ENCODE measurements at regions not wholly inside any gene's neighbourhood (a gene's known extent, or its start where the extent isn't known, plus 50 kb on each side); places are given as distances from the start of the nearest gene placed in this dataset.

DNA sequence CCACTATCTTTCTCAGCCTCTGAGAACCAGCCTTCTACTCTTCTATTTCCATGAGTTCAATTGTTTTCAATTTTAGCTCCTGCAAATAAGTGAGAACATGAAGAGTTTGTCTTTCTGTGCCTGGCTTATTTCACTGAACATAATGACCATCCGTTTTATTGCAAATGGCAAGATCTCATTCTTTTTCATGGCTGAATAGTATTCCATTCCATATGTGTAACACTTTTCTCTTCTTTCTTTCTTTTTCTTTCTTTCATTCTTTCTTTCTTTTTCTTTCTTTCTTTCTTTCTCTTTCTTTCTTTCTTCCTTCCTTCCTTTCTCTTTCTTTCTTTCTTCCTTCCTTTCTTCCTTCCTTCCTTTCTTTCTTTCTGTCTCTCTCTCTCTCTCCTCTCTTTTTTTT lies 228.7 kb downstream of the SHOX start:
- H2AFZ ChIP-seq (ENCODE audit: low read length), result no peak overlapping the region
- DNase-seq (no peak), ATAC-seq (no peak)
- TF ChIP-seq EZH2 (IDR thresholded peaks at IDR 0.05; ENCODE audit: low read length, unreplicated experiment) (no peak), EZH2phosphoT487 (IDR thresholded peaks at IDR 0.05; ENCODE audit: borderline replicate concordance, low read length) (no peak)
- TF ChIP-seq, protein P1, sequence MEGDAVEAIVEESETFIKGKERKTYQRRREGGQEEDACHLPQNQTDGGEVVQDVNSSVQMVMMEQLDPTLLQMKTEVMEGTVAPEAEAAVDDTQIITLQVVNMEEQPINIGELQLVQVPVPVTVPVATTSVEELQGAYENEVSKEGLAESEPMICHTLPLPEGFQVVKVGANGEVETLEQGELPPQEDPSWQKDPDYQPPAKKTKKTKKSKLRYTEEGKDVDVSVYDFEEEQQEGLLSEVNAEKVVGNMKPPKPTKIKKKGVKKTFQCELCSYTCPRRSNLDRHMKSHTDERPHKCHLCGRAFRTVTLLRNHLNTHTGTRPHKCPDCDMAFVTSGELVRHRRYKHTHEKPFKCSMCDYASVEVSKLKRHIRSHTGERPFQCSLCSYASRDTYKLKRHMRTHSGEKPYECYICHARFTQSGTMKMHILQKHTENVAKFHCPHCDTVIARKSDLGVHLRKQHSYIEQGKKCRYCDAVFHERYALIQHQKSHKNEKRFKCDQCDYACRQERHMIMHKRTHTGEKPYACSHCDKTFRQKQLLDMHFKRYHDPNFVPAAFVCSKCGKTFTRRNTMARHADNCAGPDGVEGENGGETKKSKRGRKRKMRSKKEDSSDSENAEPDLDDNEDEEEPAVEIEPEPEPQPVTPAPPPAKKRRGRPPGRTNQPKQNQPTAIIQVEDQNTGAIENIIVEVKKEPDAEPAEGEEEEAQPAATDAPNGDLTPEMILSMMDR (conservative IDR thresholded peaks at IDR 0.05; ENCODE audit: low read depth, low read length), result no peak
- H3K79me2 ChIP-seq (ENCODE audit: low read length), result no peaks in the 10 kb centered on the region
- POLR2A ChIA-PET (ENCODE audit: unreplicated experiment), result no interaction called here
- no peaks in the 10 kb centered on the region for H3K9me3 ChIP-seq (ENCODE audit: low read length)
- CTCF ChIA-PET, result no interaction called here
- no peak overlapping the region for H3K4me2 ChIP-seq (ENCODE audit: low read length)
- H4K20me1 ChIP-seq (ENCODE audit: low read length), result no peaks in the 10 kb centered on the region
- no peaks in the 10 kb centered on the region for H3K36me3 ChIP-seq (ENCODE audit: low read depth, low read length)
- BruUV-seq (replicated peaks), result no TSS peak
- H3K9ac ChIP-seq (ENCODE audit: low read length), result no peak overlapping the region
- H3K27ac ChIP-seq (ENCODE audit: low read length), result no peak overlapping the region
- H3F3A ChIP-seq (ENCODE audit: low read length, unreplicated experiment), result no peaks in the 10 kb centered on the region
- H3K4me1 ChIP-seq (ENCODE audit: insufficient read depth, low read length), result no peaks in the 10 kb centered on the region
- no peak overlapping the region for H3K4me3 ChIP-seq (ENCODE audit: low read length)
- H3K9me2 ChIP-seq (replicated peaks; ENCODE audit: low read length), result no peaks in the 10 kb centered on the region
- peaks cover 11% of the 10 kb centered on the region; the same call in 1 of the 2 replicates for H3K27me3 ChIP-seq (ENCODE audit: low read length)
- intact Hi-C loops (cut with micrococcal nuclease), result no loop called here

DNA sequence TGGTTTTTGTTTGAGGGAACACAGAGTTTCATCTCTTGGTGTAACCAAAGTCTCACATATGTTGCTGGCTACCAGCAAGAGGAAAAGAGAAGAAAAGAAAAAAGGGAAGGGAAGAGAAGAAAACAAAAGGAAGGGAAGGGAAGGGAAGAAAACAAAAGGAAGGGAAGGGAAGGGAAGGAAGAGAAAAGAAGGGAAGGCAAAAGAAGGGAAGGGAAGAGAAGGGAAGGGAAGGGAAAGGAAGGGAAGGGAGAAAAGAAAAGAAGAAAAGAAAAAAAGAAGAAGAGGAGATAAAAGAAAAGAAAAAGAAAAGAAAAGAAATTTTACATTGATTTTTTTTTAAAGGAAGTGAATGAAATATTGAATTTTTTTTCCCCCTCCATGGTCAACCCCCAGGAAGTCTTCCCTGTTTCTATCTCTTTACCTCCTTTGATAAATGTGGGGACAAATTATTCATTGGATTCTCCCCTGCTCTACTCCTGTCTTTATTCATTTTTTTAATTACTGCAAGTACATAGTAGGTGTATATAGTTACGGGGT lies 228.0 kb downstream of the SHOX start:
- DNase-seq, result no peak
- no TSS peak for BruUV-seq (replicated peaks)
- H3K36me3 ChIP-seq (ENCODE audit: low read depth, low read length), result no peaks in the 10 kb centered on the region
- ChIA-PET POLR2A (ENCODE audit: unreplicated experiment) (no interaction called here), CTCF (no interaction called here)
- H3K9me3 ChIP-seq (ENCODE audit: low read length), result no peaks in the 10 kb centered on the region
- H3K4me3 ChIP-seq (ENCODE audit: low read length), result no peak overlapping the region
- no peaks in the 10 kb centered on the region for H4K20me1 ChIP-seq (ENCODE audit: low read length)
- no peak overlapping the region for H3K9ac ChIP-seq (ENCODE audit: low read length)
- no peak for TF ChIP-seq EZH2 (IDR thresholded peaks at IDR 0.05; ENCODE audit: low read length, unreplicated experiment)
- no peak for TF ChIP-seq EZH2phosphoT487 (IDR thresholded peaks at IDR 0.05; ENCODE audit: borderline replicate concordance, low read length)
- TF ChIP-seq, protein P1 (conservative IDR thresholded peaks at IDR 0.05; ENCODE audit: low read depth, low read length), result no peak
- no peak overlapping the region for H3K27ac ChIP-seq (ENCODE audit: low read length)
- H3K9me2 ChIP-seq (replicated peaks; ENCODE audit: low read length), result no peaks in the 10 kb centered on the region
- no peaks in the 10 kb centered on the region for H3K79me2 ChIP-seq (ENCODE audit: low read length)
- intact Hi-C loops (cut with micrococcal nuclease), result no loop called here
- H3K27me3 ChIP-seq (ENCODE audit: low read length), result peaks cover 11% of the 10 kb centered on the region; the same call in 1 of the 2 replicates
- H3K4me1 ChIP-seq (ENCODE audit: insufficient read depth, low read length), result no peaks in the 10 kb centered on the region
- H3F3A ChIP-seq (ENCODE audit: low read length, unreplicated experiment), result no peaks in the 10 kb centered on the region
- no peak for ATAC-seq
- no peak overlapping the region for H3K4me2 ChIP-seq (ENCODE audit: low read length)
- no peak overlapping the region for H2AFZ ChIP-seq (ENCODE audit: low read length)

DNA sequence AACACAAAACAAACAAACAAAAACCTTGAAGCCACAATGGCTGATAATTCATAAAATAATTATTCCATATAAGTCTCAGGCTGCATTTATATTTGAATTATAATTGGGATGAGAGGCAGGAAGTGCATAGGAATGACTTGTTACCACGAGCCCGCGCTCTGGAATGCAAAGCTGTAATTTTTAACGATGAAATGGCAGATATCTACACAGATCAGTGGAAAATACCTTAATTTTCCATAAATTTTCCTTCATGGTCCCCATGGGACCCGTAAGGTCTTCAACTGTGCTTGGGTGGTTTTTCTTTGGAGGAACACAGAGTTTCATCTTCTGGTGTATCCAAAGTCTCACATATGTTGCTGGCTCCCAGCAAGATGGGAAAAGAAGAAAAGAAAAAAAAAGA lies 226.8 kb downstream of the SHOX start:
- intact Hi-C loops (cut with micrococcal nuclease), result no loop called here
- ChIA-PET POLR2A (ENCODE audit: unreplicated experiment) (no interaction called here), CTCF (no interaction called here)
- H3K4me2 ChIP-seq (ENCODE audit: low read length), result no peak overlapping the region
- TF ChIP-seq, protein P1 (conservative IDR thresholded peaks at IDR 0.05; ENCODE audit: low read depth, low read length), result no peak
- TF ChIP-seq EZH2 (IDR thresholded peaks at IDR 0.05; ENCODE audit: low read length, unreplicated experiment) (no peak), EZH2phosphoT487 (IDR thresholded peaks at IDR 0.05; ENCODE audit: borderline replicate concordance, low read length) (no peak)
- no TSS peak for BruUV-seq (replicated peaks)
- no peaks in the 10 kb centered on the region for H3K9me3 ChIP-seq (ENCODE audit: low read length)
- H3K79me2 ChIP-seq (ENCODE audit: low read length), result no peaks in the 10 kb centered on the region
- H3F3A ChIP-seq (ENCODE audit: low read length, unreplicated experiment), result no peaks in the 10 kb centered on the region
- no peak for DNase-seq
- no peak overlapping the region for H3K27ac ChIP-seq (ENCODE audit: low read length)
- no peaks in the 10 kb centered on the region for H3K4me1 ChIP-seq (ENCODE audit: insufficient read depth, low read length)
- H3K9ac ChIP-seq (ENCODE audit: low read length), result no peak overlapping the region
- H3K9me2 ChIP-seq (replicated peaks; ENCODE audit: low read length), result no peaks in the 10 kb centered on the region
- H3K27me3 ChIP-seq (ENCODE audit: low read length), result peaks cover 11% of the 10 kb centered on the region; the same call in 1 of the 2 replicates
- no peak overlapping the region for H3K4me3 ChIP-seq (ENCODE audit: low read length)
- no peak for ATAC-seq
- H4K20me1 ChIP-seq (ENCODE audit: low read length), result no peaks in the 10 kb centered on the region
- H2AFZ ChIP-seq (ENCODE audit: low read length), result no peak overlapping the region
- H3K36me3 ChIP-seq (ENCODE audit: low read depth, low read length), result no peaks in the 10 kb centered on the region

Measured in PC-3 (cell line).